HEK293T (cell line): ENCODE measurements at regions not wholly inside any gene's neighbourhood (a gene's known extent, or its start where the extent isn't known, plus 50 kb on each side); places are given as distances from the start of the nearest gene placed in this dataset.

Experiments used
- ELF4 ChIP-seq: fragments of 450-650 bp; IDR thresholded peaks from 2 replicates; pipeline ENCODE4 v1.6.1; 2017; ENCODE audit warnings: antibody characterized with exemption
- FOXM1 ChIP-seq: fragments of 450-650 bp; IDR thresholded peaks from 2 replicates; pipeline ENCODE4 v1.6.1; 2017; ENCODE audit warnings: mild to moderate bottlenecking, borderline replicate concordance
- TF ChIP-seq, protein P1 (sequence below): fragments of 450-650 bp; IDR thresholded peaks from 2 replicates; pipeline ENCODE4 v1.6.1; 2016

DNA sequence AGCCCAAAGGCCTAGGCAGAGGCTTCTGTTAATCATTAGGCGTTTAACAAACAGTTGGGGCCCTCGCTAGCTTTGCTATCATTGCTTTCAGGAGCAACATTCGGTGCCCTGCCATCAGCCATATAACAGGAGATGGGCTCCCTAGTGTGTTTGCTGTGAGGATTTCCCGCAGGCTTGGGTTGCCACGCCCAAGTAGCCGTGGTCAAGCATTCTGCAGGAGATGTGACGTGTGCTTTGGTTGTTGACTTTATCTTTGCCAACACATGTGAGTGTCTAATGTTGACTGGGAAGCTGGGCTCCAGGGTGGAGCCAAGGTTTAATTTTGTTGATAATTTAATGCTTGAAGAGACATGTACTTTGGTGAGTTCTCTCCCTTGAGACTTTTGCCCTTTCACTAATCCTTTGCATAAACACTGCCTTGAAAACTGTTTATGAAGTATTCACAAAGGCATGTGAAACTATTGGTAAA lies 184.6 kb upstream of the KIT start:
- TF ChIP-seq, protein P1, sequence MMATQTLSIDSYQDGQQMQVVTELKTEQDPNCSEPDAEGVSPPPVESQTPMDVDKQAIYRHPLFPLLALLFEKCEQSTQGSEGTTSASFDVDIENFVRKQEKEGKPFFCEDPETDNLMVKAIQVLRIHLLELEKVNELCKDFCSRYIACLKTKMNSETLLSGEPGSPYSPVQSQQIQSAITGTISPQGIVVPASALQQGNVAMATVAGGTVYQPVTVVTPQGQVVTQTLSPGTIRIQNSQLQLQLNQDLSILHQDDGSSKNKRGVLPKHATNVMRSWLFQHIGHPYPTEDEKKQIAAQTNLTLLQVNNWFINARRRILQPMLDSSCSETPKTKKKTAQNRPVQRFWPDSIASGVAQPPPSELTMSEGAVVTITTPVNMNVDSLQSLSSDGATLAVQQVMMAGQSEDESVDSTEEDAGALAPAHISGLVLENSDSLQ = no peak
- TF ChIP-seq FOXM1 (no peak), ELF4 (no peak)
